ENCODE measurements at regions not wholly inside any gene's neighbourhood (a gene's known extent, or its start where the extent isn't known, plus 50 kb on each side); places are given as distances from the start of the nearest gene placed in this dataset.

GRCh38 chr10:55158633-55159032 lies 357.6 kb upstream of the PCDH15 start:
- TF ChIP-seq CTCF (IDR thresholded peaks at IDR 0.05 in 2 of 3, conservative IDR thresholded peaks at IDR 0.05 in 1 of 3; ENCODE audit: control insufficient read depth in 2 of 3, extremely low read depth in 1 of 3, insufficient read depth in 1 of 3, low read depth in 3 of 3, low read length in 3 of 3): no peak
- no peak for TF ChIP-seq MYC (IDR thresholded peaks at IDR 0.05; ENCODE audit: insufficient read depth, insufficient read length, insufficient replicate concordance, low read length, severe bottlenecking)
- TF ChIP-seq SP1 (IDR thresholded peaks at IDR 0.05; ENCODE audit: low read depth, low read length): no peak
- TF ChIP-seq TARDBP (IDR thresholded peaks at IDR 0.05; ENCODE audit: borderline replicate concordance): no peak
- no peak for TF ChIP-seq MAX (IDR thresholded peaks at IDR 0.05; ENCODE audit: low read depth, low read length)
